B cell (primary cell): ENCODE measurements at regions not wholly inside any gene's neighbourhood (a gene's known extent, or its start where the extent isn't known, plus 50 kb on each side); places are given as distances from the start of the nearest gene placed in this dataset.

ENCODE experiments used
- ATAC-seq: fragments of 200-7000 bp; cut with Tn5 transposase; one replicate; pipeline ENCODE4 v1.10.0; 2021; ENCODE audit warnings: low read depth, mild to moderate bottlenecking, moderate number of reproducible peaks, moderate library complexity
- CTCF ChIA-PET: fragments of 350-600 bp; sonication (Branson Sonifier 250); formaldehyde crosslinking; loops from one replicate; lab custom pipeline; 2021; ENCODE audit warnings: antibody characterized with exemption, inconsistent platforms; lab: Charles Lee
- POLR2A ChIA-PET: fragments of 350-600 bp; sonication (Branson Sonifier 250); formaldehyde crosslinking; loops from one replicate; lab custom pipeline; 2021; ENCODE audit warnings: antibody characterized with exemption; lab: Charles Lee
- DNase-seq: peaks from one replicate; pipeline ENCODE4 v3.0.0; 2013
- H2AFZ ChIP-seq: 2 replicates; pipeline ENCODE4 v1.6.1; 2012; ENCODE audit warnings: mild to moderate bottlenecking, low read depth, low read length; ENCODE audit not compliant: insufficient read depth, poor library complexity, severe bottlenecking
- H3K27ac ChIP-seq, 2 donors: 1 replicate in 1 of 2; 2 replicates in 1 of 2; pipeline ENCODE4 v1.5.1; 2012 to 2013; ENCODE audit warnings: low read length in 2 of 2, mild to moderate bottlenecking in 2 of 2, moderate library complexity in 1 of 2
- H3K27me3 ChIP-seq, 4 experiments: fragments of 200-600 bp in 1 of 4; sonication (generic) in 1 of 4; replicated peaks in 1 of 4; 1 replicate in 2 of 4; 2 replicates in 2 of 4; pipeline versions ENCODE4 v1.6.1 to v1.7.0; 2013 to 2016; ENCODE audit warnings: low read length in 3 of 4, mild to moderate bottlenecking in 2 of 4, mixed read lengths in 1 of 4, moderate library complexity in 1 of 4; ENCODE audit not compliant: insufficient read depth in 4 of 4, control insufficient read depth in 3 of 4; ENCODE audit errors: control extremely low read depth in 1 of 4
- H3K36me3 ChIP-seq, 2 experiments: replicated peaks in 1 of 2; 1 replicate in 1 of 2; 2 replicates in 1 of 2; pipeline versions ENCODE4 v1.6.1 to v1.7.1; 2013; ENCODE audit warnings: low read length in 1 of 2; ENCODE audit not compliant: insufficient read depth in 2 of 2, control insufficient read depth in 1 of 2; ENCODE audit errors: control extremely low read depth in 1 of 2, extremely low read depth in 1 of 2
- H3K4me1 ChIP-seq, 2 donors: fragments of 200-600 bp in 1 of 2; sonication (generic) in 1 of 2; 1 replicate in 1 of 2; 2 replicates in 1 of 2; pipeline versions ENCODE4 v1.5.1 to v1.6.1; 2013 to 2017; ENCODE audit warnings: low read length in 2 of 2; ENCODE audit not compliant: control insufficient read depth in 2 of 2, insufficient read depth in 2 of 2
- H3K4me2 ChIP-seq: replicated peaks from 2 replicates; pipeline ENCODE3; 2012; ENCODE audit warnings: mild to moderate bottlenecking, low read depth, low read length; ENCODE audit not compliant: poor library complexity, severe bottlenecking
- H3K4me3 ChIP-seq, 5 experiments: fragments of 200-600 bp in 1 of 5; sonication (generic) in 1 of 5; 1 replicate in 3 of 5; 2 replicates in 2 of 5; pipeline versions ENCODE4 v1.5.1 to v1.7.0; 2011 to 2016; ENCODE audit warnings: low read length in 4 of 5, mild to moderate bottlenecking in 4 of 5, low read depth in 2 of 5, control low read depth in 1 of 5, moderate library complexity in 1 of 5; ENCODE audit not compliant: insufficient read depth in 1 of 5; ENCODE audit errors: control extremely low read depth in 1 of 5, extremely low read depth in 1 of 5
- H3K79me2 ChIP-seq: fragments of 200-600 bp; sonication (generic); one replicate; pipeline ENCODE4 v1.6.0; 2016; ENCODE audit warnings: low read length; ENCODE audit not compliant: control insufficient read depth, insufficient read depth
- H3K9ac ChIP-seq: fragments of 200-600 bp; sonication (generic); 2 replicates; pipeline ENCODE4 v1.6.1; 2017; ENCODE audit warnings: mild to moderate bottlenecking, low read length, moderate library complexity
- H3K9me3 ChIP-seq, 3 donors: one replicate each; pipeline versions ENCODE4 v1.6.1 to v1.7.1; 2013; ENCODE audit warnings: low read length in 2 of 3; ENCODE audit not compliant: control insufficient read depth in 2 of 3, insufficient read depth in 1 of 3; ENCODE audit errors: control extremely low read depth in 1 of 3
- H4K20me1 ChIP-seq: 2 replicates; pipeline ENCODE4 v1.6.0; 2012; ENCODE audit warnings: mild to moderate bottlenecking, low read length; ENCODE audit not compliant: insufficient read depth, control insufficient read depth, poor library complexity, severe bottlenecking
- H3K27ac Mint-ChIP-seq: one replicate; pipeline ENCODE4 v1.8.0; 2021; ENCODE audit warnings: mixed read lengths
- H3K27me3 Mint-ChIP-seq: one replicate; pipeline ENCODE4 v1.8.0; 2021; ENCODE audit warnings: mixed read lengths
- H3K4me1 Mint-ChIP-seq: one replicate; pipeline ENCODE4 v1.8.0; 2021; ENCODE audit warnings: mixed read lengths
- H3K4me3 Mint-ChIP-seq: one replicate; pipeline ENCODE4 v1.8.0; 2021; ENCODE audit warnings: mixed read lengths
- H3K9me3 Mint-ChIP-seq: one replicate; pipeline ENCODE4 v1.8.0; 2022; ENCODE audit warnings: mixed read lengths; ENCODE audit not compliant: insufficient read depth
- EZH2 ChIP-seq: IDR thresholded peaks from 2 replicates; pipeline ENCODE4 v1.6.1; 2012; ENCODE audit warnings: borderline replicate concordance, low read depth, mild to moderate bottlenecking, moderate library complexity, low read length; ENCODE audit not compliant: insufficient read depth, poor library complexity, severe bottlenecking
- WGBS: methylation state at CpG from one replicate; pipeline ENCODE4 v1.1.5; 2013; ENCODE audit warnings: missing lambda C conversion rate; ENCODE audit not compliant: insufficient coverage; 5-methylcytosine and 5-hydroxymethylcytosine counted together
- intact Hi-C: fragments of 100-400 bp; cut with micrococcal nuclease; formaldehyde crosslinking; loops from one replicate; pipeline ENCODE4 v1.10.0; 2022
- TF ChIP-seq, protein P1 (sequence below): fragments of 200-600 bp; IDR thresholded peaks from one replicate; pipeline ENCODE4 v1.8.0; 2022; ENCODE audit warnings: antibody characterized with exemption, mild to moderate bottlenecking

DNA sequence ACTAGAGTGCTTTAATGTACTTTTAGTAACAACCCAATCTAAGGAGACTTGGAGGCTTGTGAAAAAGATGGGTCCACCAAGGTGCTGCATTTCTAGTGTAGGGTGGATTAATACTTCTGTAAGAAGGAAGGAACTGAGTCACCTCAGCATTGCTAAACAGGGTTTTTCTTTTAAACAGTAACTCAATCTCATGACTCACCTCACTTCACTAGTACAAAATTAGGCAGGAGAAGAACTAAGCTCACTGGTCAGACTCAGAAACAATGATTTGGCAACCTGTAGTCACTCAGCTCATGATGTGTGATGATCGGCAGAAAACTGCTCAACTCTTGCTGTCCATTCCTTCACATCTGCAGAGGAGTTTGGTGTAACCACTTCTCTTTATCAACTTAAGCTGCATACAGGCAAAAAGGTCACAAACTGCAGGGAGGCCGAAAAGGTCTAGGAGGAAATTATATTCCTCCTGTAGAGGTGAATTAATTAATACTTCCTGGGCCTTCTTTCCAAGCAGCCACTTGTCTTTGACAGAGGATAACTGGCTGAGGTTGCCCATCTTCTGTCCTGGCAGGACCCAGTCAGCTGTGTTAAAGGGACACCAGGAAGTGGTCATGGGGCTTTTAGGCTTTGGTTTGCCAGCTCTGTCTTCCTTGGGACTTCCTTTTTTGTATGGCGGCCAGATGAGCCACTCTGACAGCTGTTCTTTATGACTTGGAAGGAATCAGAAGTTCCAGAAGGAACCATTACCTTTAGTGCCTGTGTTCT lies 466.9 kb downstream of the FUT8 start:
- H3K4me3 Mint-ChIP-seq, result no peak overlapping the region
- H3K4me1 ChIP-seq, result no peaks in the 10 kb centered on the region
- no peak for TF ChIP-seq EZH2
- TF ChIP-seq, protein P1, sequence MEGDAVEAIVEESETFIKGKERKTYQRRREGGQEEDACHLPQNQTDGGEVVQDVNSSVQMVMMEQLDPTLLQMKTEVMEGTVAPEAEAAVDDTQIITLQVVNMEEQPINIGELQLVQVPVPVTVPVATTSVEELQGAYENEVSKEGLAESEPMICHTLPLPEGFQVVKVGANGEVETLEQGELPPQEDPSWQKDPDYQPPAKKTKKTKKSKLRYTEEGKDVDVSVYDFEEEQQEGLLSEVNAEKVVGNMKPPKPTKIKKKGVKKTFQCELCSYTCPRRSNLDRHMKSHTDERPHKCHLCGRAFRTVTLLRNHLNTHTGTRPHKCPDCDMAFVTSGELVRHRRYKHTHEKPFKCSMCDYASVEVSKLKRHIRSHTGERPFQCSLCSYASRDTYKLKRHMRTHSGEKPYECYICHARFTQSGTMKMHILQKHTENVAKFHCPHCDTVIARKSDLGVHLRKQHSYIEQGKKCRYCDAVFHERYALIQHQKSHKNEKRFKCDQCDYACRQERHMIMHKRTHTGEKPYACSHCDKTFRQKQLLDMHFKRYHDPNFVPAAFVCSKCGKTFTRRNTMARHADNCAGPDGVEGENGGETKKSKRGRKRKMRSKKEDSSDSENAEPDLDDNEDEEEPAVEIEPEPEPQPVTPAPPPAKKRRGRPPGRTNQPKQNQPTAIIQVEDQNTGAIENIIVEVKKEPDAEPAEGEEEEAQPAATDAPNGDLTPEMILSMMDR, result no peak
- no peak overlapping the region for H3K4me3 ChIP-seq
- H3K27me3 ChIP-seq, result no peaks in the 10 kb centered on the region
- H3K9me3 Mint-ChIP-seq, result no peaks in the 10 kb centered on the region
- ChIA-PET POLR2A (no interaction called here), CTCF (no interaction called here)
- peaks cover 0 to 2% (median 0%) of the 10 kb centered on the region in 3 donors for H3K9me3 ChIP-seq
- no CpG with 5 or more reads among the region's 3 CpGs for WGBS
- DNase-seq (no peak), ATAC-seq (no peak)
- H3K27ac ChIP-seq, result no peak overlapping the region
- no peak overlapping the region for H3K4me2 ChIP-seq
- H3K36me3 ChIP-seq, result no peaks in the 10 kb centered on the region
- intact Hi-C loops, result no loop called here
- H2AFZ ChIP-seq, result no peak overlapping the region
- no peak overlapping the region for H3K27ac Mint-ChIP-seq
- no peaks in the 10 kb centered on the region for H3K4me1 Mint-ChIP-seq
- H4K20me1 ChIP-seq, result no peaks in the 10 kb centered on the region
- no peaks in the 10 kb centered on the region for H3K79me2 ChIP-seq
- no peak overlapping the region for H3K9ac ChIP-seq
- H3K27me3 Mint-ChIP-seq, result peaks cover 17% of the 10 kb centered on the region

DNA sequence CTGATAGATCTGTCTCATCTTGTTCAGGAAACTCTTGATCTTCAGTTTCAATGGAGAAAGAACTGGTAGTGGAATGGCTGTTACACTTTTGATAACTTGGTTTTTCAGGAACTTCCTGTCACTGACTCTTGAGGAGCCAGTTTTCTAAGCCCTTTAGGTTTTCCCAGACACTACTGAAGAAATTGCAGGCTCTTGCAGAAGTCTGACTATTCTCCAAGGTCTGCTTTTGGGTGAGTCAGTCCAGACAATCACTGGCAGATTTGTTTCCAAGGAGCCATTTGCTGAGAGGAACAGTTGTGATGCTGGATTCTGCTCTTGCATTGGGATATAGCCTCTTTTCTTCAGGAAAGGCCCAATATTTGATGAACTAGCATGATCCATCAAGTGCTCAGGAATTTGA lies 468.0 kb downstream of the FUT8 start:
- Histone ChIP-seq H4K20me1 (no peaks in the 10 kb centered on the region), H3K4me1 (no peaks in the 10 kb centered on the region), H3K4me2 (no peak overlapping the region), H3K9ac (no peak overlapping the region), H3K4me3 (no peak overlapping the region), H2AFZ (no peak overlapping the region), H3K27ac (no peak overlapping the region), H3K79me2 (no peaks in the 10 kb centered on the region), H3K9me3 (peaks cover 0 to 2% (median 0%) of the 10 kb centered on the region in 3 donors), H3K27me3 (peaks cover 0 to under 1% (median 0%) of the 10 kb centered on the region in 4 experiments), H3K36me3 (no peaks in the 10 kb centered on the region)
- Mint-ChIP-seq H3K4me1 (no peaks in the 10 kb centered on the region), H3K4me3 (no peak overlapping the region), H3K27ac (no peak overlapping the region), H3K27me3 (peaks cover 21% of the 10 kb centered on the region), H3K9me3 (no peaks in the 10 kb centered on the region)
- ChIA-PET POLR2A (no interaction called here), CTCF (no interaction called here)
- DNase-seq (no peak), ATAC-seq (no peak)
- intact Hi-C loops, result no loop called here
- TF ChIP-seq, protein P1, result no peak
- no peak for TF ChIP-seq EZH2
